HG02588 (cell line): ENCODE measurements at regions not wholly inside any gene's neighbourhood (a gene's known extent, or its start where the extent isn't known, plus 50 kb on each side); places are given as distances from the start of the nearest gene placed in this dataset.

Experiments used
- ATAC-seq: cut with Tn5 transposase; IDR thresholded peaks from one replicate; pipeline ENCODE4 v1.9.1; 2021; ENCODE audit warnings: mild to moderate bottlenecking, moderate library complexity; ENCODE audit not compliant: unreplicated experiment

DNA sequence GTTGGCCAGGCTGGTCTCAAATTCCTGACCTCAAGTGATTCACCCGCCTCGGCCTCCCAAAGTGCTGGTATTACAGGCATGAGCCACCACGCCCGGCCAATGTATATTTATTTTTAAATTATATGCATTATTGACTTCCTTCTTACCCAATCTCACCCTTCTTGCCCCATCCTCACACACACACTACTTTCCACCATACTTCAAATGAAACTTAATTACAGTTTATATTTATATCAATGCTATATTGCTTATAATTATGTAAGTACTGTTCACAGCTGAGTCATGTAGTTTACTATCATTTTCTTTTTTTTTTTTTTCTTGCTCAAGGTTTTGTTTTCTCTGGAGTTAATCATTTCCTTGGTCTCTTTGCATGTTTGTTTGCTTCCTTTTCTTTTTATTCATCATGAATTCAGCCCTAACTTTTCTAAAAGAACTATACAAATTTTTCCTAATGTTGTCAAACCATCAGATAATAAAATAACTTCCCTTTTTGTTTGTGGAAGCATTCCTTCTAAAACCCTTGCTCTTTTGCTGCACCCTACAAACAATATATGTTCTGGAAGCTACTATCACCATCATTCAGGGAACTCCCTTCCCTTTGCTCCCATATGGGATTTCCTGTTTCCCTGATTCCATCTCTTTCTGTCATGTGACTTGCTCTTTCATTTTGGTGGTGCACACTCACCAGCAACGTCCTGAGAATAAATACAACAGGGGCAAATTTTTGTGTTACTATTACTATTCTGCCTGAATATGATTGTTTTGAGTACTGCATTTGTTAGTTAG lies 201.7 kb upstream of the SASH1 start:
- ATAC-seq, result no peak

DNA sequence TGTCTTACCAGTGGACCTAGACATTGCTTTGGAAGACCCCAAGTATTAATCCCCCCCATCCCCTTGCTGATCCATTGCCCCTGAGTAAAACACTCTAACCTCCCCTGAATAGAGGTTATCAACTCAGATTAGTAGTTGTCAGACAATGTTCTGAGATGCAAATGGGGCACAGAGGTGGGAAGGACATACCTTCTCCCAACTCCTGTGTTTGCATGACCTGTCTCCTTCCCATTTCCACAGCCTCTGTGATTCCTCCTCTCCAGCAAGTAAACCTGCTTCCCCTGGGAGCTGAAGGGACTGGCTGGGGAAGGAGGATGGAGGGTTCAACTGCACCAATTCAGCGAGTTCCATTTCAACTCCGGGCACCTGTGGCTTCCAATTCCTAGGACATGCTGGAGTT lies 199.8 kb upstream of the SASH1 start:
- no peak for ATAC-seq

DNA sequence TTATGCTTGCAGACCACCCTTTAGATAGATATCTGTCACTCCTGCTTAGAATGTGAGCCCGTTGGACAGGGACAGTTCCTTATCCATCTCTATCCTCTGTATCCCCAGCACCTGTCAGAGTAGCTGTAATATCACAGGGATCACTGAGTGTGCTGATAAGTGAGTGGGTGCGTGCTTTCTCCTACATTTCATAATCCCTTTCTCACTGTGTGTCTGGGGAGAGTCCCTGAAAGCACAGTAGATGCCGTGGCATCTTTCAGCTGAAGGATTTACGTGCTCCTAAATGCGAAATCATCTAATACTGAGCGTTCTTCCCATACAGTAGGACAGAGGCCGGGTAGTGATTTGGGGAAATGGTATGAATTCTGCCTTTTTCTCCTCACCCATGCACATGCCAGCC lies 198.9 kb upstream of the SASH1 start:
- ATAC-seq, result no peak

DNA sequence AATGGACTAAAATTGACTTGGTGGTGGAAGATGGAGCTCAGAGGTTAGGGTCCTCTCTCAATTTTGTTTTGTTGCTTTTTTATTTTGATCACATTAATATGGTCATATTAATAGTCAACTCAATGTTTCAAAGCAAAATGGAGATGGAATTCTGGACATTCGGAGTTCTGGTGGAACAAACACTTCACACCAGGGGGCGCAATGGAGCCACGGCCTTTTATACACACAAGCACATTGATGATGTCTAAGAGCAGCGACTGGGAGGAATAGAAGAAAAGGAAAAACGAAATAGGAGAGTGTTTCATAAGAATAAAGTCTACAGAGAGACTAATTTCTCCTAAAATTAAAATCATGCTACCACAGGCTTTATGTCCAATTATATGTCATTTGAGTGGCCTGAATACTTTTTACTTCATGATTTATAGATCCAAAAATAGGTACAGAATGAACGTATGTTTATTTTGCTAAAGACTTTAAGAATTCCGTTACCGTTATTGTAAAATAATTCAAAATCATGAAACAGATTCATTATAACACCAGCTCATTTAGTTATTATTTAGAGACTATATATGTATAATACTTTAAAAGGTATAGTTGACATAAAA lies 197.6 kb upstream of the SASH1 start:
- ATAC-seq, result peak; percentile 66

DNA sequence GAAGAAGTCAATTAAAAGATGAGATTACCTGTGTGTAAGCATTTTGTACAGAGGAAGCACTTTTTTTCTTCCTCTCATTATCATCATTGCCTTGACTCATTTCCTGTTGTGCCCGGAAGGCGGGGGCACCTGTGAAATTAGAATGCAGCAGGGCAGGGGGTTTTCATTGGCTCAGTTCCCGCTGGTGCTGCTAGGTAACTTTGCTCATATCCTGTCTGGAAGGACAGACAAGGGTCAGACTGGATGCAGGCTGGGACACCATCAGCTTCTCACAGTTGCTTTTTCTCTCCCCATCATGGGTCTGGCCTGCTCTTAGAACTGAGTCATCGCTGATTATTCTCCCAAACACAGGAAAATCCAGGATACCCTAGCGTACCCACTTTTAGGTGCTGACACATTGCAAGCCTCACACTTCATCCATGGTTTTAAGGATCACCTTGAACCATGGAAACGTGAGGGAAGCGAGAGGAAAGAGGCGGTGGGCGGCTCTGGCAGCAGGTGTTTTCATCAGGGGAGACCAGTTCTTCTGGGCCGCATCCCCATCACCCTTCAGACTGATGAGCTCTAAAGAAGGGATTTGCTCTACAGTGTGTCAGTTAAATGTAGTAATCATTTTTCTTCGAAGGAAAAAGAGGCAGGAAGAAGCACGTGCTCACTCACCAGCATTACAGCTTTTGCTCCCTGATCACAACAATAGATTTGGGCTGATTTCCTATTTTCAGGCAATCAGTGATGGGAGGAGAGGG lies 195.7 kb upstream of the SASH1 start:
- peak; percentile 44 for ATAC-seq

DNA sequence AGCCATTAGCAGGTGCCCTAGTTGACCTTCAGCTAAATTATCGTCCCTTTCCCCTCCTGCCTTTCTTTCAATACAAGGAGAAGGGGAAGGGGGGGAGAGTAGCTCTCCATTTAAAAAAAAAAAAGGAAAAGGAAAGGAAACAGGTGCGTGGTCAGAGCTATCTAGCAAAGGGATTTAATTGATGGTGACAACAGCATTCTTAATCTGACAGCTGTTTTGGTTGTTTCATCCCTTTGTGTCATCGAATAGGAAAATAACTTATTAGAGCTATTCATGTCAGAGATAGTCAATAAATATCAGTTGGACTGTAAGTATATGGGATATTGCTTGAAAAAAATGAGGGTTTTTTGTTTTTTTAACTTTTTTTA lies 195.2 kb upstream of the SASH1 start:
- no peak for ATAC-seq

DNA sequence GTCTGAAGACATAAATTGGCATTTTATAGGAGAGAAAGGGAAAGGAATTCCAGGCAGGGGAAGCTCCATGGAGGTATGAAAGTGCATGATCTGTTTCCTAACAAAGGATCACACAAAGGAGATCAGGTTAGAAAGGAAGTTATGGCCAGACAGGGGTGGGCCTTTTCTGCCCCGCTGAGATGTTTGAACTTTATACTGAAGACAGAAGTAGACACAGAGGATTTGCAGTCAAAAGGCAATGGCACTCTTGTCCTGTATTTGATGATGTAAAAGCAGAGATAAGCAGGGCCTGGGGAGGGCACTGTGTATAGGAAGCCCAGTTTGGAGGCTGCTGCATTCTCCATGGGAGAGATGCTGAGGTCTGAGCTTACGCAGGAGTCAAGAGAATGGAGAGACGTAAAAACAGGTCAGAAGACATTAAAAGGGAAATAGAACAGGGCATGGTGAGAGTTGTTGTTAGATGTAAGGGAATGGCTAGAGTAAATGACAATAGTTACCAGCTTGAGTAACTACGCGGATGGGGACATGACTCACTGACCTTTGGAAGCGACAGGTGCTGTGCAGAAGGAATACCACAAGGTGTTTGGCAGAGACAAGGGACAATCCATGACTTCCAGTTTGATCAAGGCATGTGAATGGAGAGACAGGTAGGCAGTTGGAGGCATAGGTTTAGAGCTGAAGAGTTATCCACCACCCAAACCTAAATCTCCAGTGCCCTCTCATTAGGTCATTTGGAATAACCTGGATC lies 190.6 kb upstream of the SASH1 start:
- ATAC-seq, result no peak

DNA sequence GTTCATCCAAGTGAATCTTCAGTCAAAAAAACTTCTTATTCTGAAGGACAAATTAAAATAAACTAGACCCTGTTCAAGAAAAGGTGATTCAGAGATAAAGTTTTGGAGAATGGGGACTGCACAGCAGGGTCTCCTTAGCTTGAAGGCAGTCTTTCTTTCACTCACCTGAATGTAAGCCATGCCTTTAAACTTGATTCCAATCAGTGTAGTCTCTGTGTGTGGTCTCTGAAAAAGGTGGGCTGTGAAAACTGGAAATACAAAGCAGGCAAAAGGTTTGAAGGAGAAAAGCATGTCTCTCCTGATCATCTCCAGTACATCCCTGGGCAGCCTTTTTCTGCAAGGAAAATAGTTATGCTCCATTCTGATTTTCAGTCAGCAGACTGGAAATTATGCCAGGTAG lies 188.0 kb upstream of the SASH1 start:
- ATAC-seq, result no peak

DNA sequence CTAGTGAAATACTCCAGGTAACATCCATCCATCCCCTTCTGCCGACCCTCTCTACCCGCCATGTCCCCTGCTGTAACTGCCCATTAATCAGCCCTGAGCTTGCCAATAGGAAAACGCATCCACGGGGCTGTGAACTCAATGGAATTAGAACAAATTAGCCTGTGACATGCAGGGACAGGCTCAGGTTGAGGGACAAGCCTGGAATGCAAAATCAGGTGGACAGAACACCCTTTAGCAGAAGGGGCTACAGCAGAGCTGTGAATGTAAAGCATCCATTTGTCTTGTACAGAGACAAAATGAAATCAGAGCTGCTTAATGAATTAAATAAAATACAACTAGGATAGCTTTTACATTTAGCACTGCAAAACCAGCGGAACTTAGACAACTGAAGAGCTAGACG lies 187.3 kb upstream of the SASH1 start:
- ATAC-seq, result no peak

DNA sequence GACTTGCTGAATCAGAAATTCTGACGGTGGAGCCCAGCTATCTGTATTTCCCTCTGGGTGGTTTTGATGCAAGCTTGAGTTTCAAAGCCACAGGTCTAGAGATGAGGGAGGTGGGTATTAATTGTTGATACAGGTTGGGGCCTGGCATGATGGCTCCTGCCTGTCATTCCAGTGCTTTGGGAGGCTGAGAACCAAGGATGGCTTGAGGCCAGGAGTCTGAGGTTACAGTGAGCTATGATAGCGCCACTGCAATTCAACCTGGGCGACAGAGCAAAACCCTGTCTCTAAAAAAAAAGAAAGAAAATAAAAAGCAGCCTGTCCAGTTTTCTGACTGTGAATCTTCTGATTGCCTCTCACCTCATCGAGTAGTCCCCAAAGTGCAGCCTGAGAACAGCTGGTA lies 184.8 kb upstream of the SASH1 start:
- ATAC-seq, result no peak

DNA sequence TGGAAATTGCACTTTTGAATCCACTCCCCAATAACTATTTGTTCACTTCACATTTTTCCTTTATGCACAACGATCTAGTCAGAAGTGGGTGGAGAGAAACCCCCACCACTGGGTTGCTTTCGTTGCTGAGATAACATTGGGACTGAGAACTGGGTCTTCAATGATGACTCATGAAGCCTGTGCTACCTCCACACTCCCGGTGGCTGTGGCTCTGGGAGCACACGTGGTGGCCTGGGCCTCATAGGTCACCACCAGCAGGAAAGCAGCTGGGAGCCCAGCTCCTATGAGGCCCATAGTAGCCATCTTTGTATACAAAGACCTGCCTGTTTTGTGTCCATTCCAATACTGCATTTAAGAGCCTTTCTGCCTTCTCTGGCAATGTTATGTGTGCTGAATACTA lies 178.0 kb upstream of the SASH1 start:
- ATAC-seq, result no peak

DNA sequence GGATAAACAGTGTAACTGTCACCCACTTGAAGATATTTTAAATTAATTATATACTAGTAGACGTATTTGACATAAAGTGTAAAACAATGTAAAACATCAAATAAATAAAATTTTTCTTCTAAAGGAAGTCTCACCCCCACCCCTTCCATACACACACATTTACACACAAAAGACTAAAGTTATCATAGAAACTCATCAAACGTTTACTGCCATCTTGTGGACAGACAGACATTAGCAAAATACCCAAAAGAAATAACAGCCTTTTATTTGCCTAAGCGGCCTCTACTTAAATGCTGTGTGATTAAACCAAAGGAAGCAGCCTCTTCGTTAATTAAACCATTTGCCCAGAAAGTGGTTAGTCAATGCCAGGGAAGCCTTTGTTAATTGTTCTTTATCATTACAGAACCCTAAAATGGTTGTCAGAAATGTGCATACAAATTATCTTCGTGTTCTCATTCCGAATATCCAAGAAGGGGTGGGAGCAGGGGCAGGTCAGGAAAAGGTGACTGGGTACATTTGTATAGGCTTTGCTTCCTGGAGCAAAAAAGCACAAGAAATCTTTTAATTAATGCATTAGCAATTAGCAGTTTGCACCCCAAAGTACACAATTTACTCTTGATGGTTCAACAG lies 176.2 kb upstream of the SASH1 start:
- ATAC-seq, result no peak

DNA sequence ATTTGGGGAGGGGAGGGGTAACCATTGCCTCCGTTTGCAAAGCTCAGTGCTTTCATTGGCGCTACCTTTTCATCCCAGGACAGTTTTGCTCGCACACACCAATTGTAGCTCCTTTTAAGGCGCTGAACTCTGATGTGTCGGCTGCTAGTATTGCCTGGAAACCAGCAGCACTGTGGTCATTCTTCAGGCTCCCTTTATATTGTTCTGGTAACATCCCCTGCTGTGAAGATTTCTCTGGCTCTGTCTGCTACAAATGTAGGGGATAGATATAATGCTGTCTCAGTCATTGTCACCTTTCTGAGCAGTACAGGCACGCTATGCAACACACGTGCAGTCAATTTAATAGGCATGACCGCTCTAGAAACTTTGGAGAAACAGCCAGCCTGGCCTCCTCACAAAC lies 172.9 kb upstream of the SASH1 start:
- no peak for ATAC-seq

DNA sequence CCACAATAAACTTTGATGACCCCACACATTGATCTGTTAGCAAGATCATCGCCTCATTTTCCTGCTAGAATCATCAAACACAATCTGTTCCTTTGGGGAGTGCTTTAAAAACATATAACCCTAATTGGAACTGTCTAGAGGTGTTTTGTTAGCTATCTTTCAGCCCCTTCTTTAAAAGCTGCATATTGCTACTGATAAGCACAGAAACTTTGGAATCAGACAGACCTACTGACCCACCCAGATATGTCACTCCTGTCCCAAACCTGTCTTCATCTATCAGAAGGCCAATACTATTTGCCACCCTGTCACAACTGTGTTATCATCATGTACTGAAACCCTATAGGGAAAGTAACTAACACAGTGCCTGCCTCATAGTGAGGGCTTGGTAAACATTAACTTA lies 172.4 kb upstream of the SASH1 start:
- no peak for ATAC-seq

DNA sequence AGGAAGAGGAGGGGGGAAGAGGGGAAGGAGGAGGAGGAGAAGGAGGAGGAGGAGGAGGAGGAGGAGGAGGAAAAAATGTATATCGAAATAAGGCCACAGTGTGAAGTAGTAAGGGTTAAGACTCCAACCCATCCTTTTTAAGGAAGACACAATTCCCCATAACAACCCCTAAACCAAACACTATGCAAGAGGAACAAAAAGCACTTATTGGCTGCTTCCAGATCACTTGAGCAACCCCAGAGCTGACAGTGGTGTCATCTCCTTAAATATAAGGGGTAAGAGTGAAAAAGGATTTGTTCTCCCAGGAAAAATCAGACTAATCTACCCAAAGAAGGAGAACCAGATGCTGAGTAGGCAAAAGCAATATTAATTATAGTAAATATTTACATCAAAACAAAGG lies 169.1 kb upstream of the SASH1 start:
- no peak for ATAC-seq

DNA sequence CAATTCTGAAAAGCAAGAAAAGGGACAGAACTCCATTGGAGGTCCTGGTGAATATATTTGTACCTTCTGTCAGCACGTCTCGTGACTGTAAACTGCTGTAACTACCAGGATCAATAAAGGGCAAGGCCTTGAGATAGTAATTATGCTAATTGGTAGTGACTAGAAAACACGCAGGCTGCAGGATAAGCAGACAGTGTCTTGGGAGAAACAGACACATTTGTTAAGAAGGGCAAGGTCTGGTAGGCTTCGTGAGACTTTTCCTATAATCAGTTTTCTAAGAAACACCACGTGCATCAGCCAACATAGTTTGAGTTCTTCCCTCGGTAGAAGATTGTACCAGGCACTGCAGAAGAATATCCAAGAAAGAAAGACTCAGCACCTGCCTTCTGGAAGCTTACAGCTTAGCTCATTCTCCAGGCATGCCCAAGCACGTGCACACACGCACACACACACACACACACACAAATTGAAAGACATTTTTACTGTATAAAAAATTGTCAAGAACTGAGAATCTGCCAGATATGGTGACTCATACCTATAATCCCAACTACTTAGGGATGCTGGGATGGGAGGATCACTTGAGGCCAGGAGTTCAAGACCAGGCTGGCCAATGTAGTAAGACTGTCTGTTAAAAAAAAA lies 167.0 kb upstream of the SASH1 start:
- ATAC-seq, result no peak

DNA sequence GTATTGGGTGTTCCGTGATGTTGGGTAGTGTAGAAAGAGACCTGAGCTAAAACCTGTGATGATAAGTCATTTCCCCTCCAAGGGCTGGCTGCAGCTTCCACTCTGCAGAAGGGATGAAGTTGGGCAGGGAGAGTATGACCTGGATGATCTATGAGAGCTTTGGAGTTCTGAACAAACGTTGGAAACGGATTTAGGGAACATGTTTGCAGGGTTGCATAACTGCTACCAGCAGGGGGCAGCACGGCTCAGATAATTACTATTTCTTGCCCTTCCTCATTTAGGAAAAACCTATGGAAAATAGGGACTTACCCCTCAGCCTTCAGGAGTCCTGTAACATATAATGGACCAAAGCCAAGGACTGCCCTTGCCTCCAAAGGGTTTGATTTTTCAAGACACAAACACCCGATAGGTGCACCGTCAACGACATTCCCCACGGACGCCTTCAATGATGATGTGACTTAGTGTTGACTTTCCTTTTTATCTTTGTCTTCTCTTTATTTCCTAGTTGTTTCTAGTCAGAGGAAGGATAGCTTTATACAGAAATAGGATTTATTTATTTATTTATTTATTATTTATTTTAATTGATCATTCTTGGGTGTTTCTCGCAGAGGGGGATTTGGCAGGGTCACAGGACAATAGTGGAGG lies 164.9 kb upstream of the SASH1 start:
- no peak for ATAC-seq

DNA sequence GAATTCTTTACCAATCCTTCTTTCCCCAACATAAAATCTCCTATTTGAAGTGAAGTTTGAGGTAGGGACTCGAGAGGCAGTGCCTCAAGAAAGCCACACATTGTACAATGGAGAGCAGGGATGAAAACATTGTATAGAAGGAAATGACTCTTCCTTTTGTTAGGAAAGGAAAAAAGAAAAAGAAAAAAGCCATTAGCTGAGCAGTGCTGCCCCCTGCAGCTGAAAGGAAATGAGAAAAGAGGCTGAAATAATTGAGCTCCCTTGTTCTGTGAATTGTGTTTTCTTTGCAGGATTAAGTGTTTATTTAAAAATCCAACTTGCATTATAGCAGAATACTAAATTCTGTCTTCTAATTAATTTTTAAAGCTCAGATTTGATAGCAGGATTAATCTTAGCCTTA lies 162.9 kb upstream of the SASH1 start:
- no peak for ATAC-seq

DNA sequence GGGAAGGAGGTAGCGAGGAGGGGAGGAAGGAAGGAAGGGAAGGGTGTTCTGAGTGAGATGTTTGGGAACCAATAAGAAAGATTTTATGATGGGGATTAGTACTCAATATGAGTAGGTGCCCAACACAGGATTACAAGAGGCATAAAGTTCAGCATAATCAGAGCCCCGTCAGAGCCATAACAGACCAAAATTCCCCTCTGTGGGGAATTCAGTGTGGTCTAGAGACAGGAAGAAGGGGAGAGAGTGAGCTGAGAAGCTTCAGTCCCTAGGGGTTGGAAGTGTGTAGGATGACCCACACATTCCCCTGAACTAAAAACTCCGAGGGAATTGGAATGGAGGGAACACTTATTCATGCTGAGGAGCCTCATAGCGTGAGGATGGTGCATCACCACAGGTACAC lies 160.3 kb upstream of the SASH1 start:
- ATAC-seq, result no peak

DNA sequence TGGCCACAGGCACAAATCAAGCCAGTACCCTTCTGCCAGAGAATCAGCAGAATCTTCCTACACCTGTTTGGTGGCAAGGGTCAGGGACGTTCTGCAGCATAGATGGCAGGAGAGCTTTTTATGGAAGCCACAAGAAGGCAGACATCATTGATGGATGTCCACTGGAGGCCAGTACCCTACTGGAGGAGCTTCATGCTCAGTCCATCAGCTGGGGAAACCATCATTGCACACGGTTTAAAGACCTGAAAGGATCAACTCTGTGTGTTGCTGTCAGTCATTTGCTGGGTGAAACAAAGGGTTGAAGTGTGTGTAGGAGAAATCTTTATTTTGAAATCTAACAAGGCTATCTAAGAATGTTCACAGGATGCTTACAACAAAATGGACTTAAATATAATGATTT lies 158.9 kb upstream of the SASH1 start:
- ATAC-seq, result no peak
